NCI-H2107 treated with DMSO at 0.1 percent for 48 hours (cell line): ENCODE measurements at regions not wholly inside any gene's neighbourhood (a gene's known extent, or its start where the extent isn't known, plus 50 kb on each side); places are given as distances from the start of the nearest gene placed in this dataset.

ENCODE experiments used
- DNase-seq: peaks from one replicate; lab custom pipeline; 2025; ENCODE audit not compliant: unreplicated experiment; lab: John Stamatoyannopoulos, UW

- no peak for DNase-seq
These were observed 614.9 kb upstream of the FZD8 start for GRCh38 chr10:36256948-36257356.

GRCh38 chr10:36256166-36256565 is 614.1 kb upstream of the FZD8 start:
- DNase-seq, result peak; percentile 0

- no peak for DNase-seq
These were observed 612.1 kb upstream of the FZD8 start for GRCh38 chr10:36254199-36254598.

- no peak for DNase-seq
These were observed 611.6 kb upstream of the FZD8 start for GRCh38 chr10:36253731-36254130.

- DNase-seq, result no peak
These were observed 609.0 kb upstream of the FZD8 start for GRCh38 chr10:36251068-36251467.

GRCh38 chr10:36248304-36248981 is 606.3 kb upstream of the FZD8 start:
- DNase-seq, result no peak

GRCh38 chr10:36247478-36247877 is 605.4 kb upstream of the FZD8 start:
- no peak for DNase-seq

GRCh38 chr10:36236931-36237330 is 594.8 kb upstream of the FZD8 start:
- DNase-seq, result no peak

GRCh38 chr10:36236341-36236740 is 594.2 kb upstream of the FZD8 start:
- no peak for DNase-seq

GRCh38 chr10:36232935-36233334 is 590.8 kb upstream of the FZD8 start:
- no peak for DNase-seq

- DNase-seq, result no peak
These were observed 582.4 kb upstream of the FZD8 start for GRCh38 chr10:36224431-36224985.

- DNase-seq, result no peak
These were observed 579.0 kb upstream of the FZD8 start for GRCh38 chr10:36221101-36221500.

GRCh38 chr10:36220151-36220550 is 578.1 kb upstream of the FZD8 start:
- DNase-seq, result no peak

GRCh38 chr10:36211856-36212255 is 569.8 kb upstream of the FZD8 start:
- no peak for DNase-seq

GRCh38 chr10:36209480-36209879 is 567.4 kb upstream of the FZD8 start:
- no peak for DNase-seq

GRCh38 chr10:36202881-36203280 is 560.8 kb upstream of the FZD8 start:
- no peak for DNase-seq

GRCh38 chr10:36200577-36200976 is 558.5 kb upstream of the FZD8 start:
- no peak for DNase-seq

GRCh38 chr10:36198322-36198721 is 556.2 kb upstream of the FZD8 start:
- DNase-seq, result no peak

GRCh38 chr10:36195364-36195763 is 553.3 kb upstream of the FZD8 start:
- DNase-seq, result no peak

GRCh38 chr10:36194276-36194675 is 552.2 kb upstream of the FZD8 start:
- DNase-seq, result no peak

- DNase-seq, result no peak
These were observed 548.9 kb upstream of the FZD8 start for GRCh38 chr10:36191009-36191408.

- no peak for DNase-seq
These were observed 546.4 kb upstream of the FZD8 start for GRCh38 chr10:36188461-36188860.

GRCh38 chr10:36188080-36188453 is 546.0 kb upstream of the FZD8 start:
- DNase-seq, result no peak
